OCI-LY1 (cell line): ENCODE measurements at regions not wholly inside any gene's neighbourhood (a gene's known extent, or its start where the extent isn't known, plus 50 kb on each side); places are given as distances from the start of the nearest gene placed in this dataset.

Experiments
- H2AFZ ChIP-seq: fragments of 200-600 bp; sonication (generic), shearing (Covaris generic); 2 replicates; pipeline ENCODE4 v1.6.0; 2014; ENCODE audit warnings: antibody characterized with exemption, mild to moderate bottlenecking, low read length
- H3F3A ChIP-seq: fragments of 200-600 bp; sonication (generic), shearing (Covaris generic); 2 replicates; pipeline ENCODE4 v1.6.0; 2014; ENCODE audit warnings: mild to moderate bottlenecking, antibody characterized with exemption, low read length, moderate library complexity; ENCODE audit not compliant: insufficient read depth
- H3K27ac ChIP-seq: fragments of 200-600 bp; sonication (generic); 2 replicates; pipeline ENCODE4 v1.5.1; 2014; ENCODE audit warnings: low read length, mixed run types, mild to moderate bottlenecking, low read depth; ENCODE audit not compliant: poor library complexity, severe bottlenecking
- H3K27me3 ChIP-seq: fragments of 200-600 bp; sonication (generic); 2 replicates; pipeline ENCODE4 v1.6.0; 2014; ENCODE audit warnings: antibody characterized with exemption, mild to moderate bottlenecking, low read length, moderate library complexity; ENCODE audit not compliant: insufficient read depth
- H3K36me3 ChIP-seq: fragments of 200-600 bp; sonication (generic); 2 replicates; pipeline ENCODE4 v1.6.1; 2014; ENCODE audit warnings: mild to moderate bottlenecking, antibody characterized with exemption, low read length, moderate library complexity, mixed read lengths; ENCODE audit not compliant: insufficient read depth
- H3K4me1 ChIP-seq: fragments of 200-600 bp; sonication (generic); 2 replicates; pipeline ENCODE4 v1.5.1; 2014; ENCODE audit warnings: mild to moderate bottlenecking, low read length, moderate library complexity; ENCODE audit not compliant: insufficient read depth, severe bottlenecking
- H3K4me2 ChIP-seq: fragments of 200-600 bp; sonication (generic), shearing (Covaris generic); 2 replicates; pipeline ENCODE4 v1.6.1; 2014; ENCODE audit warnings: low read length
- H3K4me3 ChIP-seq: fragments of 200-600 bp; sonication (generic); 2 replicates; pipeline ENCODE4 v1.5.1; 2014; ENCODE audit warnings: low read length, low read depth, mild to moderate bottlenecking, mixed read lengths; ENCODE audit not compliant: poor library complexity, severe bottlenecking
- H3K79me2 ChIP-seq: fragments of 200-600 bp; shearing (Covaris generic); 2 replicates; pipeline ENCODE4 v1.6.1; 2016; ENCODE audit warnings: mixed run types, low read length, mixed read lengths; ENCODE audit not compliant: insufficient read depth
- H3K9ac ChIP-seq: fragments of 200-600 bp; sonication (generic), shearing (Covaris generic); 2 replicates; pipeline ENCODE4 v1.6.1; 2014; ENCODE audit warnings: mild to moderate bottlenecking, low read length, mixed read lengths
- H3K9me2 ChIP-seq: fragments of 200-600 bp; sonication (generic), shearing (Covaris generic); 2 replicates; pipeline ENCODE4 v1.6.1; 2014; ENCODE audit warnings: low read depth, mild to moderate bottlenecking, low read length, mixed read lengths
- H3K9me3 ChIP-seq: fragments of 200-600 bp; shearing (Covaris generic); 2 replicates; pipeline ENCODE4 v1.6.1; 2014; ENCODE audit warnings: low read length, mixed read lengths
- H4K20me1 ChIP-seq: fragments of 200-600 bp; sonication (generic), shearing (Covaris generic); 2 replicates; pipeline ENCODE4 v1.6.0; 2016; ENCODE audit warnings: mild to moderate bottlenecking, low read length; ENCODE audit not compliant: insufficient read depth
- EZH2 ChIP-seq: fragments of 200-600 bp; sonication (generic), shearing (Covaris generic); IDR thresholded peaks from 2 replicates; pipeline ENCODE4 v1.8.0; 2017; ENCODE audit warnings: borderline replicate concordance, mixed run types, mild to moderate bottlenecking, antibody characterized with exemption, low read length, moderate library complexity, mixed read lengths
- TF ChIP-seq, protein P1 (sequence below): fragments of 200-600 bp; sonication (generic), shearing (Covaris generic); IDR thresholded peaks from 2 replicates; pipeline ENCODE4 v1.5.1; 2017; ENCODE audit warnings: mild to moderate bottlenecking, antibody characterized with exemption, low read length, moderate library complexity, mixed read lengths

DNA sequence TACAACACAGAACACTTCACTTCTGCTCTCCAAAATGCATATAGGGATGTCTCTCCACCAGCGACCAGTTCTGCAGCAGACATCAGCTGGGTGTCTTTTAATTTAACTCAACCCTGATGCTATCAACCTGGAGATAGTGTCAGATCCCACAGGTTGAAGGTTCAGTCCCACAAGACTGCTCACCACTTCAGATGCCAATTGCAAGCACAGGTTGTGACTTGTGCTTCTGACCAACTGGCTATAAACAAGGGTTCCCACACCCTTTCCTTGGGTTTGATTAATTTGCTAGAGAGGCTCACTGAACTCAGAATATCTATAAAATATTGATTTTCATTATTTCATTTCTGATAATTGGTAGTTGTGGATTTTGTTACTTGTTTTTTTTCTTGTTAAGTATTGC, 177.4 kb upstream of the HS3ST1 start:
- Histone ChIP-seq H3K4me1 (no peaks in the 10 kb centered on the region), H3K9me2 (no peaks in the 10 kb centered on the region), H2AFZ (no peak overlapping the region), H3K36me3 (no peaks in the 10 kb centered on the region), H3K4me2 (no peak overlapping the region), H3F3A (no peaks in the 10 kb centered on the region), H3K79me2 (no peaks in the 10 kb centered on the region), H3K9me3 (no peaks in the 10 kb centered on the region), H4K20me1 (no peaks in the 10 kb centered on the region), H3K4me3 (no peak overlapping the region), H3K27me3 (no peaks in the 10 kb centered on the region), H3K27ac (no peak overlapping the region), H3K9ac (no peak overlapping the region)
- TF ChIP-seq EZH2, result no peak
- TF ChIP-seq, protein P1, sequence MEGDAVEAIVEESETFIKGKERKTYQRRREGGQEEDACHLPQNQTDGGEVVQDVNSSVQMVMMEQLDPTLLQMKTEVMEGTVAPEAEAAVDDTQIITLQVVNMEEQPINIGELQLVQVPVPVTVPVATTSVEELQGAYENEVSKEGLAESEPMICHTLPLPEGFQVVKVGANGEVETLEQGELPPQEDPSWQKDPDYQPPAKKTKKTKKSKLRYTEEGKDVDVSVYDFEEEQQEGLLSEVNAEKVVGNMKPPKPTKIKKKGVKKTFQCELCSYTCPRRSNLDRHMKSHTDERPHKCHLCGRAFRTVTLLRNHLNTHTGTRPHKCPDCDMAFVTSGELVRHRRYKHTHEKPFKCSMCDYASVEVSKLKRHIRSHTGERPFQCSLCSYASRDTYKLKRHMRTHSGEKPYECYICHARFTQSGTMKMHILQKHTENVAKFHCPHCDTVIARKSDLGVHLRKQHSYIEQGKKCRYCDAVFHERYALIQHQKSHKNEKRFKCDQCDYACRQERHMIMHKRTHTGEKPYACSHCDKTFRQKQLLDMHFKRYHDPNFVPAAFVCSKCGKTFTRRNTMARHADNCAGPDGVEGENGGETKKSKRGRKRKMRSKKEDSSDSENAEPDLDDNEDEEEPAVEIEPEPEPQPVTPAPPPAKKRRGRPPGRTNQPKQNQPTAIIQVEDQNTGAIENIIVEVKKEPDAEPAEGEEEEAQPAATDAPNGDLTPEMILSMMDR, result no peak

GRCh38 chr4:11605597-11605996, 176.9 kb upstream of the HS3ST1 start:
- Histone ChIP-seq H3F3A (no peaks in the 10 kb centered on the region), H4K20me1 (no peaks in the 10 kb centered on the region), H3K79me2 (no peaks in the 10 kb centered on the region), H3K9me2 (no peaks in the 10 kb centered on the region), H2AFZ (no peak overlapping the region), H3K27ac (no peak overlapping the region), H3K4me1 (no peaks in the 10 kb centered on the region), H3K4me3 (no peak overlapping the region), H3K4me2 (no peak overlapping the region), H3K9ac (no peak overlapping the region), H3K27me3 (no peaks in the 10 kb centered on the region), H3K36me3 (no peaks in the 10 kb centered on the region), H3K9me3 (no peaks in the 10 kb centered on the region)
- TF ChIP-seq, protein P1, result no peak
- TF ChIP-seq EZH2, result no peak

- no peaks in the 10 kb centered on the region for H3K4me1 ChIP-seq
- no peaks in the 10 kb centered on the region for H3F3A ChIP-seq
- TF ChIP-seq, protein P1, result no peak
- TF ChIP-seq EZH2, result no peak
- no peak overlapping the region for H3K27ac ChIP-seq
- H3K4me2 ChIP-seq, result no peak overlapping the region
- H3K4me3 ChIP-seq, result no peak overlapping the region
- no peak overlapping the region for H3K9ac ChIP-seq
- H3K9me2 ChIP-seq, result no peaks in the 10 kb centered on the region
- no peak overlapping the region for H2AFZ ChIP-seq
- H3K36me3 ChIP-seq, result no peaks in the 10 kb centered on the region
- no peaks in the 10 kb centered on the region for H3K79me2 ChIP-seq
- no peaks in the 10 kb centered on the region for H3K9me3 ChIP-seq
- no peaks in the 10 kb centered on the region for H4K20me1 ChIP-seq
- no peaks in the 10 kb centered on the region for H3K27me3 ChIP-seq
Observed at GRCh38 chr4:11604821-11605220, 176.1 kb upstream of the HS3ST1 start.
